IPS DF 4.7 (cell line): ENCODE measurements at regions not wholly inside any gene's neighbourhood (a gene's known extent, or its start where the extent isn't known, plus 50 kb on each side); places are given as distances from the start of the nearest gene placed in this dataset.

Experiments
- DNase-seq: peaks from one replicate; pipeline ENCODE4 v3.0.0-alpha.2; 2013; ENCODE audit warnings: low spot score; ENCODE audit errors: extremely low read depth

DNA sequence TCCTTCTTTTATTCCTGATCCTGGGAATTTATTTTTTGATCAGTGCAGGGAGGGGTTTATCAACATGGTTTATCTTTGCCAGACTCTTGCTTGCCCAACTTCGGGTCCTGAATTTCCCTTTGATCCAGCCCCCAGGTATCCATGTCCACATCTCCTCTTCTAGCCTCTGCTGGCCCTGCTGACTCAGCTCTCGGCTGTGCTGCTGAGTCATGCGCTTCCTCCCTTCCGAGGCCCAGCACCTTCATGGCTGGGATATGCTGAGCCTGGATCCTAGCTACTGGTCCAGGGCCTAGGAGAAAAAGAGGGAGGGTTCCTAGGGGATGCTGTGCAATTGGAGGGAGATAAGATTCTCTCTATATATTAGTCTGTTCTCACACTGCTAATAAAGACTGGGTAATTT, 380.7 kb upstream of the SHH start:
- DNase-seq: no peak

DNA sequence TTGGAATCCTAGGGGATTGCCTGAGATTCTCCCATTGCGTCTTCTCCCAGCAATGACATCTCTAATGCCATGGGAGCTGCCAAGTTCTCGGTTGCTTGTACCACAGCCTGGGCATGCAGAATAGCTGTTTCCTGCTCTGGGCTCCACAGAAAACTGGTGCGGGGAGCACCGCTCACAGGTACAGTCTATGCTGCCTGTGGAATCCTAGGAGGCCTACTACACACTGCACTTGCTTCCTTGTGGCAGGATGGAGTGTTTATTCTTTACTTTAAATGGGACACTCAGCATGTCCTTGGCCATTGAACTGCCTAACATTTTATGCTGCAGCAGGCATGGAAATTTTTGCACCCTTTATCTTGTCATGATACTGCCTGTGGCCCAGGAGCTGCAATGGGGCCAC, 378.8 kb upstream of the SHH start:
- DNase-seq: no peak

DNA sequence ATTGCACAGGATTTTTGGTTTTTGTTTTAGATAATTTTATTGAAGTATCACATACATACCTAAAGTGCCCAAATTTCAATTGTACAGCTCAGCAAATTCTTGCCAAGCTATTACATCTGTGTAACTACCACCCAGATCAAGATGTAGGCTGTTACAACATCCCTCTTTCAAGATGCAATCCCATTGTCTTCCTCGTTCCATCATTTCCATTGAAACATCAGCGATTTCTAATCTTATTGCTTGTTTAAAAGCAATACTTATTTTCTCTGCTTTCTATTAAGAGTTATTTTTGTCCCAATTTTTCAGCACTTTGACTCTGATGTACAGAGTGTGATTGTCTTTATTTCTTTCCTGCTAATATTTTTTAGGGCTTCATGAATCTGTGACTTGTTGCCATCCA, 372.8 kb upstream of the SHH start:
- no peak for DNase-seq

DNA sequence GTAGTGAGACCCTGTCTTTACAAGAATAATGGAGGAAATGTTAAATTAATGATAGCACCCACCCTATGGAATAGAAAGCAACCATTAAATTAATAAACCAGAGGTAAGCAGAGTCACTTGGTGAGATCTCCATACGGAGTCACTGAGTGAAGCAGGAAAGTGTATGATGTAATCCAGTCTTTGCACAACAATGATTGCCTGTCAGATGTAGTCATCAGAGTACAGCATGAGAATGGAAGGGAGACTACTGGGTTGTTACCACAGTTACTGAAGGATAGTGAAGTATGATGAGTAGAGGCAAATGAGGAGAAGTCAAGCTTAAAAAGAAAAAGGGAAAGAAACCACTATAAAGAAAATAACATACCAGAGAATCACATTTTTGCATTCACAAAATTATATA, 371.9 kb upstream of the SHH start:
- no peak for DNase-seq

DNA sequence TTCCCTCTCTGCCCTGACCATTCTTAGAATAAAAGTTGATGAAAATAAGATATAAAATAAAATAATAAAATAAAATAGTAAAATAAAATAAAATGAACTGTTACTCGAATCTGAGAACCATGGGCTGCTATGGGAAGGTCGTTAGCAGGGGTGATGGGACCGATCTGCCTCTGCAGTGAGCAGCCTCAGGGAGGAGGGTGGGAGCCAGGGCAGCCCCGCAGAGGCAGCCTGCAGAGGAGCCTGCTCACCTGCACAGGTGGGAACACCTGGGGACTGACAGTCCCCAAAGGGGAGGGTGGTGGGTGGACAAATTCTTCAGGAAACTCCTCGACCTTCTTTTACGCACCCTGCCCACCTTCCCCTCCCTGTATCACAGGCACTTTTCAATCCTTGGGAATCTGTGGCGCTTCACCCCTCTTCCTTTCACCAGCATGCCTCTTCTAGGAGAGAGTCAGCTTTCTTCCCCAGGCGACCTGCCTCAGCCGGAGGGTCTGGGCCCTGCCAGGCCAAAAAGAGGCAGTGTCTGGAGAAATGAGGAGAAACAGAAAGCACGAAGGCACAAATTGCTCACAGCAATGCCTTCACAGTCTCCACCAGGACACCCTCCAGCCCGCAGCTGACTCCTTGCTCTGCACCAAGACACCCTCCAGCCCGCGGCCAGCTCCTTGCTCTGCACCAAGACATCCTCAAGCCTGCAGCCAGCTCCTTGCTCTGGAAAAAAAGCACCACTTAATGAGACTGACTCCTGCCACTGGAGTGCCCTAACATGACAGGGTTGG, 368.4 kb upstream of the SHH start:
- DNase-seq: no peak

DNA sequence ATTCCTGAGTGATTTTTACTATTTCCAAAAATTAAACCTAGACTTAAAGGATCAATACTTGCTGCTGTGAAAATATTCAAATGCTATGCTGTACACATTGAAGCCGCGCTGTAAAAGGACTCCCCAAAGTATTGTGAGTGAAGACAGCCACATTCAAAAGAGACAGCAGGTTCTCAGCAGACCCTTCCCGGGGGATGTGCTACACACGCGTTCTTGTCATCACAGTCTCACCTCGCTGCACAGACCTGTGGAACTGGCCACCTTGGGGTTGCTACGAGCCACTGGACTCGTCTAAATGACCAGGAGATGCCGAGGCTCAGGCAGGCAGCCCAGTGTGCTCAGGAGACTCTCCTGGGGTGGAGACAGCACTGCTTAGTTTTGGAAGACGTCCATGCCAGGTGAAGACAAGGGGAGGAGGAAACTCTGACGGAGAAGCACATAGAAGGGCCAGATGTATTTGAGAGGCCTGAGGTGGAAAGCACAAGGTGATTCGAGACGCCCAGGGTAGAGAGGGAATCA, 367.7 kb upstream of the SHH start:
- DNase-seq: no peak

DNA sequence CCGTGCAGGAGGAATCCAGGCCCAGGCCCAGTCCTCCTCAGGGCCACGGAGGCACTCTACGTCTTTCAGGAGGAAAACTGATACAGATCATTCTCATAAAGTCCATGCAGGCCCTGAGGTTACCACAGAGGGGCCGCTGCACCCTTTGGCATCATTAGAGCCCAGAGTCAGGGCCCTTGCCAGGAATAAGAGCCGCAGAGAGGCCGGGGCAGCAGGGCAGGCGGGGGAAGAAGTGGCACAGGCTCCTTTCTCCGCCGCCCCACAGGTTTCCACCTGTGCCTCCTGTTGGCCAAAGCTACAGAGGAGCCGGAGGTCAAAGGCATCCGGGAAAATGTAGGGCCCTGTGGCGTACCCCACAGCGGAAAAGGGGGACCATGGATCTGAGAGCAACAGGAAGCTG, 366.6 kb upstream of the SHH start:
- DNase-seq: no peak

DNA sequence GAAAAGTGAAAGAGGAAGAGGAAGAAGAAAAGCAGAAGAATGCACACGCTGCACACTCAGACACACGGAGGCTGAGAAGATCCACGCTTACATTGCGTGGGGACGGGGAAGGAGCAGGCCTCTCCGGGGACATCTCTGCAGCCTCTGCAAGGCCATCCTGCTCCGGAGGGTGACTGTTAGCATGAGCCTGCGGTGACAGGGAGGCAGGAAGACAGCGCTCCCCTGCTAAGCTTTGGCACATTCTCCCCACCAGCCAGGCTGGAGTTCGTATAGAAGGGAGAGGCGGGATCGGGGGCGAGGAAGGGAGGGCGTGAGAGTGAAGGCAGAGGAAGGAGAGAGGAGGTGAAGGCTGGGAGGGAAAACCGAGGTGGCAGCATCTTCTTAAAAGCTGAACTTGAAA, 366.0 kb upstream of the SHH start:
- DNase-seq: no peak

DNA sequence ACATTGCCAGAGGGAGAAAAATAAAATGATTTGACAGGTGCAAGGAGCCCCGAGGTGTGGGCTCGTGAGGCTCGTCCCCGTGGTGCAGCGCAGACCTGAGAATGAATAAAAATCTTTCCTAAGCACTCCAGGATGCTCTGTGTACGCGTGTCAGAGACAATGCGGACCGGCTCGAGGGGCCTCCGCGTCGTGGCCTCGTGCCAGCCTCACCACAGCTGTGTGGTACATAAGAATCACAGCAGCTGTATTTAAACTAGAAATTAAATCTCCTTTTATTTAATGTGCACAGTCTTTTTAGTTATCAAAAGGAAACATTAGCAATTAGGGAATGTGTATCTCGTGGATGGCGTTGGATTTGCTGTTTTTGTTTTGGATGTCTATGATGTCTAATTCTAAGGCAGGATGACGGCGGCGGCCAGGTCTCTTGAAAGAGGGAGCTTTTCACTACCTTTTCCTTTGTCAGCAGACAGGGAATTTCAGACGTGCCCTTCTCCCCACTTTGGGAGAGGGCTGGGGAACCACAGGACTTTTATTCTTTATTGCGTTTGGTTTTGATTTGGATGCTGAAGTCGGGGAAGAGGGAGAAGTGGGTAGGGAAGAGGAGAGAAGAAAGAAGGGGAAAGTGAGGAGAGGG, 365.3 kb upstream of the SHH start:
- DNase-seq: no peak

DNA sequence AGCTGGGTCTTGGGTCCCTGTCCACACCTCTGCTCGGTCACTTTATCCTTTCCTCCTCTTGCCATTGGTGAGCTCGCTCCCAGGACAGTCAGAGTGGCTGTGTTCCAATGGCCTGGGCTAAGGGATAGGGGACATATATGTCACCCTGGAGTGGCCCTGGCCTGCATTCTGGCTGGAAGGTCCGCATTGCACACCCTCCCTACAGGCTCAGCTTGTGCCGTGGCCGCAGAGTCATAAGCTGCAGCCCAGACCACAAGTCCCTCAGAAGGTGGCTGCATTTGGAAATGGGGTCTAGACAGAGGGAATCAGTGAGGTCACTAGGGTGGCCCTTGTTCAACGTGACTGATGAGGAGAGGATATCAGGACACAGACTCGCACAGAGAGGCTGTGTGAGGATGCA, 363.8 kb upstream of the SHH start:
- no peak for DNase-seq

DNA sequence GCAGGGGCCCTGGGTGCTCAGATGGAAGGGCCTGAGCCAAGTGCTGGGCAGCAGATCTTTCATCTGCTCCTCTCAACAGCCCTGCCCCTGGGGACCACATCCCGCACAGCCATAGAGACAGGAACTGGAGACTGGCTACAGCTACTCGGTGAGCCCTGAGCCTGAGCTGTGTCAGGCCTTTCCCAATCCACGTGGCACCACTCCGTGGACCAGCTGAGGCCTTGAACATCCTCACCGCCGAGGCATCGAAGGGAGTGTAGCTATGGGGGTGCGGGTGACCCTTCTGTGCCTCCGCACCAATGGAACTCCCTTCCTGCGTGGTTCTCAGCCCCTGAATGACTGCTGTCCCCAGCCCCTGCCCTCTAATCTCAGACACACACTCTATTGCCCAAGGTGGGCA, 362.7 kb upstream of the SHH start:
- DNase-seq: no peak

DNA sequence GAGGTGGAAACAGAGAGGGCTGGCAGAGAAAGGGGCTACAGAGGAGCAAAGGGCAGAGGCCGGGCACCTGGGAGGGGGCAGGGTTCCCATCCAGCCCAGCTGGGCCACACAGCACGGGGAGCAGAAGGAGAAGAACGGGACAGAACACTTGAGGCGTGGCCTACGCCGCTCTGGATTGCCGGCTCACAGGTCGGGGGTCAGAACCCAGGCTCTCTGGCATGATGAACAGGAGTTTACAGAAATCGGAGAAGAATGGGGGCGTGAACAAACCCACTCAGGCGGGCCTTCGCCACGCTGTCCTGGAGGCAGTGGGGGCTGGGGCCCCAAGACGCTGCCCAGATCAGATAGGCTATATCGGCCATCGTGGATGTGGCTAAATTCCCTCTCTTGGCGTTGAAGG, 362.2 kb upstream of the SHH start:
- no peak for DNase-seq

DNA sequence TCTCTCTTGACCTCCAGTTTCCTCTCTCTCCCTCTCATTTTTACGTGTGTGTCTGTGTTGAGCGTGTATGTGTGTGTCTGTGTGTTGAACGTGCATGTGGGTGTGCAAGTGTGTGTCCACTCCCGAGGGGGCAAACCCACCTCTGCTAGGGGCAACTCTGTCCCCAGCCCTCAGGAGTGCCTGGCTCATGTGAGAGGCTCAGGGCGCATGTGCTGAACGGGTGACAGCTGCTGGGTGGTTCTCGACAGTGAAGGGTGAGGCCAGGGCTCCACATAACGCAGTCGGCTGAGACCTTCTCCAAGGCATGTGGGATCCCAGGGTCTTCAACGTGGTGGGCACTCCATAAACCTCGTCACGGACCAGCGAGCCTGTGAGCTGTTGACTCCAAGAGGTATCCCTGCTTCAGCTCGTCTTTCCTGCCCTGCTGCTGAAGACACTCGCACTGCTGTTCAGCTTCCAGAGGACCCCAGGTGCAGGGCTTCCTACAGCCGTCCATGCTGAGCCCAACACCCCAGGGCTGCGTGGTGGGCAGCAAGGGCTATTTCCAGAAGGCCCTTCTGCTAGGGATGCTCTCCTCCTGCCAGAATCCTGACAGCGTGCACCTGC, 361.6 kb upstream of the SHH start:
- no peak for DNase-seq

DNA sequence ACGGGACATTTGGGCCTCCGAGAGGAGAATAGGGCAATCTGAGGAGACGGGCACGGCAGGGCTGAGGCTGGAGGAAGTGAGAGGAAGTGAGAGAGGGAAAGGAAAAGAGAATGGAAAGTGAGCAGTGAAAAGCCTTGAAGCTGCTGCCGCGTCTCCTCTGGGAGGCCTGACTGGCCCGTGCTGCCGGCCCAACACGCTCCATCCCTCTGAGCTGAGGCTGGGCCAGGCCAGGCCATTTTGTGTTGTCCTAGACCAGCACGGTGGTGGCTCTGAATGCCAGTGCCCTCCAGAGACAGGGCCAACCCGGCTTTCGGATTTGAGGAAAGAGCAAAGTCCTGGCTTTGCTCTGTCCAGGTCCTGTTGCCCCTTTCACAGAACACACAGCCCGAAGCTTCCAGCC, 361.1 kb upstream of the SHH start:
- no peak for DNase-seq

DNA sequence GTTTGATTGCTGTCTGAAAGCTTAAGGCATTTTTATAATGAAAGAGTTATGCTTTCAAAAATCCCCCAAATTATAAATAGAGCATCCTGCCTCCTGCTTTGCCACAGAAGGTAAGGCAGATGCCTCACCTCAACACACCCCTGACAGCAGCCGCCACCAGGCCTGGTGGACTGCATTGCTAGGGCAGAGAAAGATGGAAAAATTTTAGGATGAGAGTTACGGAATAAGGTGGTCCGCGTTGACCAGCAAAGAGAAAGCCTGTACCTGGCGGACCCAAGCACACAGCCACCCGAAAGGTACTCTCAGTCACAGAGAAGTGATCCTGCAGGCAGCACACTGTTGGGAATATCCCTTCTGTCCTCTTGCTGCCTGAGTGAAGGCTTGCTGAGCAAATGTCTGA, 360.4 kb upstream of the SHH start:
- DNase-seq: no peak

DNA sequence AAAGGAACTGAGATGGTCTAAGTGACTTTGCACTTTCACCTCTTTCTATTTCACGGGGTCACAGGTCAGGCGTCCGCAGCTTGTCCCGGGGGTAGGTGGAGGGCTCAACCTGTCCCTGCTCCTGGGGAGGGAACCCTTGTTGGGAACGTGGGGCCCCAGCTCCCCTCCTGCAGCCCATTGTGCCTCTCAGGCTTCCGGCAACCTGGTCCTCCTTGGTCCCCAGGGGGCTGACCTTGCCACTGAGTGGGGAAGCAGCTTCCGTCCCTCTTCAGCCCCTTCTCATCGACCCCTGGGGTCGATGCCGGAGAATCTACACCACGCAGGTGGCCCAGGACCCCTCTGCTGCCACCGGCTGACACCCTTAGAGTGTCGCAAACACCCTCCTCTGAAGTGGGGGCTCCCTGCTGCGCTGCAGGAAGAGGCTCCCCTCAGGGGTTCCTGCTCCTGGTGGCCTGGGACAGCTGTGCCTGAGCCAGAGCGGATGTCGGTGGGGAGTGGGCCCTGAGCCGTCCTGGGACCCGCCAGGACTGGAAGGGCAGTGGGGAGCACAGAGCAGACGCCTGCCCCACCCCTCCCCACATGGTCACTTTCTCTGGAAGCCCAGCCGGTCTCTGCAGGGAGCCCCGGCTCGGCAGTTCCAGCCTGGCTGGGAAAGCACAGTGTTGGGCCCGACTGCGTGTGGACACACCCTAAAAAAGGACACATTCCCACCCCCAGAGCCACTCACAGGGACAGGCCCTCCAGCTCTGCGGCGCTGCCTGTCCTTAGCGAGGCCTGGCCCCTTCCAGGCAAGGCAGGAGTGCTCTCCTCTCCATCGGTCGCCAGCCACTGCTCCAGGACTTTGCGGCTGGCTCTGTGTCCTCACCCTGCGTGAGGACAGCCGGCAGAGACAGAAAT, 357.5 kb upstream of the SHH start:
- no peak for DNase-seq

DNA sequence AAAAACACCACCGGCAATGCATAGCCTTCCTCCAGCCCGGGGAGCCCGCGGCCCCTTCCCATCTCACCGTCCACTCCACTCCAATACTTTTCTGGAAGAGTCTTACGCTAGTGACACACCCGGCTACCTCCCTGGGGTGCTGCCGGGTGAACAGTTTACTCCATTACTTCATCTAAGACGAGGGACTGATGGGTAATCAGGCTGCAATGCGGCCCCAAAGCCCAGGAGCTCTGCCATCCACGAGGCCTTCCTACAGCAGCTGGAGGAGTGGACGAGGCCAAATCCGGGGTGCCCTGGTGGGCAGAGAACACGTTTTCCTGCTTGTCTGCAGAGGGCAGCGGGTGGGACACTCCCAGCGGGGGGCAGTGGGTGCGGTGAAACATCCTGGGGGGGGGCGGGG, 356.2 kb upstream of the SHH start:
- DNase-seq: no peak

DNA sequence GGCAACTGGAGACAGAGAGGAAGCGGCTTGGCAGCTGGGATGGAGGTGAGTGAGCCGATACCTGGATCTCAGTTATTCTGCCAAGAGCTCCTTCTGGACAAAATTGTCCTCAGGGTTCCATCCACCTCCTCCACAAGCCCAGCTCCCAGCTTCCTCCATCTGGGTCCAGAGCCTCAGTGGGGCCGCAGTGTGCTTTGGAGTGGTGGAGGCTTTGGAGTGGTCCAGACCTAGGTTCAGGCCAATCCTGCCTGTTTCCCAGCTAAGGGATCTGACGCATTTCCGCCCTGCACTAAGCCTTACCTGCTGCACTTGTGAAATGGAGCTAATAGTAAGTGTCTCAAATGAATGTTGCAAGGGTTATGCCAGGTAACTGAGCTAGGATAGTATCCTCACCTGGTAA, 355.7 kb upstream of the SHH start:
- no peak for DNase-seq

DNA sequence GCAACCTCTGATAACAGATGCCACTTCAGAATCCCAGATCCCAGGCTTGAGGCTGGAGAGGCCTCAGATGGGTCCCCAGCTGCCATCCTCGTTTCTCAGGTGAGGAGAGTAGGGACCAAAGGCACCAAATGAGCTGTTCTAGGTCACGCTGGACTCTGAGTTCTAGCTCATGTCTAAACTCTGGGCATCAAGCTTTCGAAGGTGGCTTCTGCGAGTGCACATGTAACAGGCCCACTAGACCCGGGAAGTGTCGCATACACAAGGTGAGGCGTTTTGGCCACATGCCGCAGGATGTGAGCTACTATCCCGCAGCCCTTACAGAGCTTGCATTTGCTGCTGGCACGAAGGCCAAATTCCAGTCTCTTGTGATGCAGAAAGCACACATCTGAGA, 355.1 kb upstream of the SHH start:
- no peak for DNase-seq

DNA sequence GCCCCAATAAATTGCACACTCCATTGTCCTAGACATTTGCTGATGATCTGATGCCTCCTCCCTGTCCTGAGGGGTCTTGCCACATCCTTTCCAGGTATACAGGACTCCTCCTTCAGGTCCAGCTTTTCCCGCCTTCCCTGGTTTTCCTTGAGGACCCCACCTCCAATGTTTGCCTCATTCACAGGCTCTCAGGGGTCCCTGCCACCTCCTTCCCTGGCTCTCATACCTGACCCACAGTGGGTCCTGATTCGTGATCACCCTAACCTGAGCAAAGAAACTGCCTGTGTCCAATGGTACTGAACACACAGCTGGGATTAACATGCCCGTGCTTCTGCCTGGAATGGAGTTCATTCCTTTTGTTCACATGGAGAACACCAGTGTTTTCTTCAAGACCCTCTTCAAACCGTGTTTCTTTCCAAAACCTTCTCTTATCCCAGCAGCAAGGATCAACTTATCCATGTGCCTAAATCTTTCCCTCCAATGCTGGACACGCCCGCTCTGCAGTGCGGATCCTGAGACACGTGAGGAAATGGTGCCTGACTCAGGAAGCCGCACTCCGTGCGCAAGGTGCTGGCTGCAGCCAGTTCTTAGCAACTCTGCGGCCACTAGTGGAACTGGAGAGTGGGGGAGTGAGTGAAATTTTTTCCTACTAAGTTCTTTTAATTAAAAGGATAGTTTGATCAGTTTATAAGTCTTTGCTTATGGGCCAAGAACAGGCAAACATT, 354.6 kb upstream of the SHH start:
- DNase-seq: no peak

DNA sequence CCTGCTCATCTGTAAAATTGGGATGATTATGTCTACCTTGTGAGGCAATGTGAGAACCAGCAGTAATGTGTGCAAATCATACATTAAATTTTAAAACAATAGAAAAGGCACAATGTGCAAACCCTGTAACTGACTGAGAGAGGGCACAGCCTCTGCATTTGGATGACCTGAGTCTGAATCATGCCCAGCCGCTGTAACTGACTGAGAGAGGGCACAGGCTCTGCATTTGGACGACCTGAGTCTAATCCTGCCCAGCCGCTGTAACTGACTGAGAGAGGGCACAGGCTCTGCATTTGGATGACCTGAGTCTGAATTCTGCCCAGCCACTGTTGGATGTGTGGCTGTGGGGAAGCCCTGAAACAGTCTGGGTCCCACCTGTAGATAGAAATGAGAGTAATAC, 351.5 kb upstream of the SHH start:
- DNase-seq: no peak
